ENCODE measurements at regions not wholly inside any gene's neighbourhood (a gene's known extent, or its start where the extent isn't known, plus 50 kb on each side); places are given as distances from the start of the nearest gene placed in this dataset.
"Not testable (repeated sequence)": the region's sequence is repeated elsewhere in the genome, so short reads cannot be mapped to it uniquely, and the experiment has no call there.

GRCh38 chr3:6326771-6327170 is 534.1 kb upstream of the GRM7 start:
- Histone ChIP-seq H3K9me3 (peaks cover 0 to 17% (median 12%) of the 10 kb centered on the region in 4 donors), H3K4me3 (no peak overlapping the region), H3K27ac (no peak overlapping the region), H3K4me1 (no peaks in the 10 kb centered on the region), H3K36me3 (no peaks in the 10 kb centered on the region), H3K27me3 (no peaks in the 10 kb centered on the region)
- WGBS, 5 donors: 68 to 85% (median 80%) methylated on average over 6 of the region's 6 CpGs
- intact Hi-C loops (cut with DNase I; ENCODE audit: low total_unique reads): no loop called here
- TF ChIP-seq POLR2AphosphoS5 (IDR thresholded peaks at IDR 0.05) (no peak), EP300 (IDR thresholded peaks at IDR 0.05) (no peak), POLR2A (IDR thresholded peaks at IDR 0.05) (no peak)
- TF ChIP-seq, protein P1, sequence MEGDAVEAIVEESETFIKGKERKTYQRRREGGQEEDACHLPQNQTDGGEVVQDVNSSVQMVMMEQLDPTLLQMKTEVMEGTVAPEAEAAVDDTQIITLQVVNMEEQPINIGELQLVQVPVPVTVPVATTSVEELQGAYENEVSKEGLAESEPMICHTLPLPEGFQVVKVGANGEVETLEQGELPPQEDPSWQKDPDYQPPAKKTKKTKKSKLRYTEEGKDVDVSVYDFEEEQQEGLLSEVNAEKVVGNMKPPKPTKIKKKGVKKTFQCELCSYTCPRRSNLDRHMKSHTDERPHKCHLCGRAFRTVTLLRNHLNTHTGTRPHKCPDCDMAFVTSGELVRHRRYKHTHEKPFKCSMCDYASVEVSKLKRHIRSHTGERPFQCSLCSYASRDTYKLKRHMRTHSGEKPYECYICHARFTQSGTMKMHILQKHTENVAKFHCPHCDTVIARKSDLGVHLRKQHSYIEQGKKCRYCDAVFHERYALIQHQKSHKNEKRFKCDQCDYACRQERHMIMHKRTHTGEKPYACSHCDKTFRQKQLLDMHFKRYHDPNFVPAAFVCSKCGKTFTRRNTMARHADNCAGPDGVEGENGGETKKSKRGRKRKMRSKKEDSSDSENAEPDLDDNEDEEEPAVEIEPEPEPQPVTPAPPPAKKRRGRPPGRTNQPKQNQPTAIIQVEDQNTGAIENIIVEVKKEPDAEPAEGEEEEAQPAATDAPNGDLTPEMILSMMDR (IDR thresholded peaks at IDR 0.05): no peak
- no peak for DNase-seq

GRCh38 chr3:6340980-6341325 is 520.0 kb upstream of the GRM7 start:
- 88 to 97% (median 93%) methylated on average over 24 of the region's 24 CpGs for WGBS, 5 donors
- intact Hi-C loops (cut with DNase I; ENCODE audit: low total_unique reads); H3K4me3 ChIP-seq; H3K4me1 ChIP-seq; H3K27me3 ChIP-seq; DNase-seq; H3K9me3 ChIP-seq; H3K27ac ChIP-seq; H3K36me3 ChIP-seq: not testable (repeated sequence)

DNA sequence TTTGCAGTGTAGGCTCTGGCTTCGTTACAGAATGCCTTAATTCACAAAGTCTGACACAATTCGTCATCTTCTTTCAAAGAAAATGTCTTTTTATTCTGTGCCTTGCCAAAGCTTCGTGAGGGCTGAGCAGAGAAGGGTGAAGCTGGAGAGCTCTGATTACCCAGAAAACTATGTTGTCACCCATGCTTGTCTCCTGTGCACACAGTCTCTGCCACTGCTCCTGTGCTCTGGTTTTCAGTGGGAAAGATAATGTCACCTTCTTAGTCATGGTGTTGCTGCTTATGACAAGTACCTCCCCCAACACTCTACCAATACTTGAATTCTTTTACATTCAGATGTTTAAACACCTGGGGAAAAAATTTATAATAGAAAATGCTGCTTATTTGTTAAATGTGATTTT is 509.2 kb upstream of the GRM7 start:
- intact Hi-C loops (cut with DNase I; ENCODE audit: low total_unique reads): no loop called here
- no peak overlapping the region for H3K27ac ChIP-seq
- no peaks in the 10 kb centered on the region for H3K9me3 ChIP-seq
- peak in 1 of 2 donors; percentile 1 for DNase-seq
- no peak overlapping the region for H3K4me3 ChIP-seq
- WGBS, 5 donors: 30 to 40% (median 38%) methylated on average over 3 of the region's 3 CpGs
- TF ChIP-seq, protein P1 (IDR thresholded peaks at IDR 0.05): no peak
- TF ChIP-seq POLR2AphosphoS5 (IDR thresholded peaks at IDR 0.05): no peak
- TF ChIP-seq EP300 (IDR thresholded peaks at IDR 0.05): no peak
- TF ChIP-seq POLR2A (IDR thresholded peaks at IDR 0.05): no peak
- H3K36me3 ChIP-seq: no peaks in the 10 kb centered on the region
- H3K4me1 ChIP-seq: no peaks in the 10 kb centered on the region
- H3K27me3 ChIP-seq: no peaks in the 10 kb centered on the region

DNA sequence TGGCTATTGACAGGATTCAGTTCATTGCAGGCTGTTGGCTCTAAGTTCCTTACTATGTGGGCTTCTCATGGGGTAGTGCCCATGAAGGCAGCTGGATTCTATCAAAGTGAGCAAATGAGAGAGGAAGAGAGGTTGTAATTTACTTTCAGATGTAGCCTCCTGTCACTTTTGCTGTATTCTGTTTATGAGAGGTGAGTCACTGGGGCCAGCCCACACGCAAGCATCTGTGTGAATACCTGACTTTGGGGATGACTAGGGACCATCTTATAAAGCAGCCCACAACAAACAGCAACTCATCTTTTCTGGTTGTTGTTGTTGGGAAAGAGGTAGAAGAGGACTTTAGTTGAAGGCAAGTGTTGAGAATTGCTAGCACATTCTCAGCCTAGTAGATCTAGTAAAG is 506.3 kb upstream of the GRM7 start:
- Histone ChIP-seq H3K4me1 (no peaks in the 10 kb centered on the region), H3K36me3 (no peaks in the 10 kb centered on the region), H3K9me3 (no peaks in the 10 kb centered on the region), H3K4me3 (no peak overlapping the region), H3K27ac (no peak overlapping the region), H3K27me3 (no peaks in the 10 kb centered on the region)
- 85 to 96% (median 92%) methylated on average over 1 of the region's 1 CpG for WGBS, 5 donors
- intact Hi-C loops (cut with DNase I; ENCODE audit: low total_unique reads): no loop called here
- TF ChIP-seq EP300 (IDR thresholded peaks at IDR 0.05) (no peak), POLR2A (IDR thresholded peaks at IDR 0.05) (no peak), POLR2AphosphoS5 (IDR thresholded peaks at IDR 0.05) (no peak)
- TF ChIP-seq, protein P1 (IDR thresholded peaks at IDR 0.05): no peak
- peak in 1 of 2 donors; percentile 3 for DNase-seq

DNA sequence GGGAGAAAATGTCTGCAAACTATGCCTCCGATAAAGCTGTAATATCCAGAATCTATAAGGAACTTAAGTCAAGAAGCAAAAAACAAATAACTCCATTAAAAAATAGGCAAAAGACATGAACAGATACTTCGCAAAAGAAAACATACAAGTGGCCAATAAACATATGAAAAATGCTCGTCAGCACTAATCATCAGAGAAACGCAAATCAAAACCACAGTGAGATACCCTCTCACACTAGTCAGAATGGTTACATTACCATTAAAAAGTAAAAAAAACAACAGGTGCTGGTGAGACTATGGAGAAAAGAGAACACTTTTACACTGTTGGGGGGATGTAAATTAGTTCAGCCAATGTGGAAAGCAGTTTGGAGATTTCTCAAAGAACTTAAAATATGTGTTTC is 498.5 kb upstream of the GRM7 start:
- Histone ChIP-seq H3K36me3 (no peaks in the 10 kb centered on the region), H3K27me3 (no peaks in the 10 kb centered on the region), H3K4me3 (no peak overlapping the region), H3K27ac (no peak overlapping the region), H3K9me3 (peaks cover 0 to 7% (median 0%) of the 10 kb centered on the region in 4 donors), H3K4me1 (no peaks in the 10 kb centered on the region)
- 82 to 90% (median 86%) methylated on average over 4 of the region's 4 CpGs for WGBS, 5 donors
- TF ChIP-seq POLR2A (IDR thresholded peaks at IDR 0.05) (no peak), EP300 (IDR thresholded peaks at IDR 0.05) (no peak), POLR2AphosphoS5 (IDR thresholded peaks at IDR 0.05) (no peak)
- TF ChIP-seq, protein P1 (IDR thresholded peaks at IDR 0.05): no peak
- DNase-seq: no peak
- intact Hi-C loops (cut with DNase I; ENCODE audit: low total_unique reads): no loop called here

Data from stomach (tissue), 8 donors.